GM12874 (cell line): ENCODE measurements at regions not wholly inside any gene's neighbourhood (a gene's known extent, or its start where the extent isn't known, plus 50 kb on each side); places are given as distances from the start of the nearest gene placed in this dataset.

ENCODE experiments used
- TF ChIP-seq, protein P1 (sequence below): IDR thresholded peaks from 2 replicates; pipeline ENCODE4 v1.5.1; 2011; ENCODE audit warnings: low read depth, mild to moderate bottlenecking, control low read depth, low read length, moderate library complexity; ENCODE audit not compliant: insufficient read depth

GRCh38 chr4:45345558-45345957 is 619.2 kb upstream of the GNPDA2 start:
- TF ChIP-seq, protein P1, sequence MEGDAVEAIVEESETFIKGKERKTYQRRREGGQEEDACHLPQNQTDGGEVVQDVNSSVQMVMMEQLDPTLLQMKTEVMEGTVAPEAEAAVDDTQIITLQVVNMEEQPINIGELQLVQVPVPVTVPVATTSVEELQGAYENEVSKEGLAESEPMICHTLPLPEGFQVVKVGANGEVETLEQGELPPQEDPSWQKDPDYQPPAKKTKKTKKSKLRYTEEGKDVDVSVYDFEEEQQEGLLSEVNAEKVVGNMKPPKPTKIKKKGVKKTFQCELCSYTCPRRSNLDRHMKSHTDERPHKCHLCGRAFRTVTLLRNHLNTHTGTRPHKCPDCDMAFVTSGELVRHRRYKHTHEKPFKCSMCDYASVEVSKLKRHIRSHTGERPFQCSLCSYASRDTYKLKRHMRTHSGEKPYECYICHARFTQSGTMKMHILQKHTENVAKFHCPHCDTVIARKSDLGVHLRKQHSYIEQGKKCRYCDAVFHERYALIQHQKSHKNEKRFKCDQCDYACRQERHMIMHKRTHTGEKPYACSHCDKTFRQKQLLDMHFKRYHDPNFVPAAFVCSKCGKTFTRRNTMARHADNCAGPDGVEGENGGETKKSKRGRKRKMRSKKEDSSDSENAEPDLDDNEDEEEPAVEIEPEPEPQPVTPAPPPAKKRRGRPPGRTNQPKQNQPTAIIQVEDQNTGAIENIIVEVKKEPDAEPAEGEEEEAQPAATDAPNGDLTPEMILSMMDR = no peak

- TF ChIP-seq, protein P1 = no peak
These were observed 605.4 kb upstream of the GNPDA2 start for GRCh38 chr4:45331802-45332201.

- TF ChIP-seq, protein P1 = no peak
These were observed 601.2 kb upstream of the GNPDA2 start for GRCh38 chr4:45327544-45327943.

- TF ChIP-seq, protein P1 = no peak
These were observed 598.4 kb upstream of the GNPDA2 start for GRCh38 chr4:45324455-45325417.

DNA sequence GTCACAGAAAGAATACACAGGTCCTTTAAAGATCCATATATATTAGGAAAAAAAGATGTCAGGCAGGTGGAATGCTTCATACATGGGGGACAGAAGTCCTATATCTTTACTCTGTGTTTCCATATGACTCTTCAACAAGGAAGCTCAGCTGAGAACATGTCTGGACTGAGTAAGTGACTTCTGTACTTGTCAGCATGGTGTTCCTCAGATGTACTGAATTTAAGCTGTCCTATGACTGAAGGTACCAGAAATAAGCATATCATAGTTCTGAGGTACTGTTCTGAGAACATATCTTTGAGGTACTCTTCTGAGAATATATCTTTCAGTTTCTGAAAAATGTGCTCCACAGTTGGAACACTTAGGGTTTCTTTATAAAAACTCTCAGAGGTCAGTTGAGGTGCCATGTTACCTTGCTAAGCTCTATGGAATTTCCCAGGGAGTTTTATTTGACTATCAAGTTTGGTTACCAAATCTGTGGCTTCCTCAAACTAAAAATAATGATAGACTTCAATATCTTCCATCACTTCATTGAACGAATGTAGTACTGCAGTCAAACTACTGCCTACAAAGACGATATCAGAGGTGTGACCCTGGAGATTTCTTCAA is 597.2 kb upstream of the GNPDA2 start:
- TF ChIP-seq, protein P1 = no peak

DNA sequence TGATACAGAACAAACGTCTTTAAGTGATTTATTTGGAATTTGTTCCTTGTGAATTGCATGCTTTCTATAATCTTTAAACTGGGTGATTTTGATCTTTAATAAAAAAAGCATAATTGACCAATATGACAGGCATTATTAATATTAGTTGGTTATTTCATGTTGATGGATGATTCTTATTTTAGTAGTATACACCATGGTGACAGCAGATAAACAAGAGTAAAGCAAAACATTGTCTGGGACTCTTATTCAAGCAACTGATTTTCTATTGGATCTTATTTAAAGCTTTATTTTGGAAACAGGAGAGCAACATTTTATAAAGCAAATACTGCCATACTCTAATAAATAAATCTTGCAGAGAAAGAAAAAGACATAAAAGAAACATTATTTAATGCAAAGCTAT is 591.4 kb upstream of the GNPDA2 start:
- TF ChIP-seq, protein P1 = no peak

- TF ChIP-seq, protein P1 = no peak
These were observed 590.9 kb upstream of the GNPDA2 start for GRCh38 chr4:45317276-45317675.
